Esophagus squamous epithelium (tissue), 5 donors: ENCODE measurements at regions not wholly inside any gene's neighbourhood (a gene's known extent, or its start where the extent isn't known, plus 50 kb on each side); places are given as distances from the start of the nearest gene placed in this dataset.

Source experiments
- DNase-seq: peaks from one replicate; lab custom pipeline; 2025; lab: John Stamatoyannopoulos, UW
- H3K27ac ChIP-seq, 4 donors: fragments of 200-600 bp; sonication (generic); one replicate each; pipeline ENCODE4 v1.5.1; 2016 to 2019; ENCODE audit warnings: mild to moderate bottlenecking in 1 of 4
- H3K27me3 ChIP-seq, 4 donors: fragments of 200-600 bp; sonication (generic); 1 replicate in 3 of 4; 2 replicates in 1 of 4; pipeline versions ENCODE4 v1.5.1 to v1.6.0; 2017 to 2021; ENCODE audit warnings: antibody characterized with exemption in 1 of 4
- H3K36me3 ChIP-seq, 3 donors: fragments of 200-600 bp; sonication (generic); one replicate each; pipeline ENCODE4 v1.5.1; 2016 to 2019
- H3K4me1 ChIP-seq, 3 donors: fragments of 200-600 bp; sonication (generic); one replicate each; pipeline ENCODE4 v1.5.1; 2017 to 2019
- H3K4me3 ChIP-seq, 4 donors: fragments of 200-600 bp; sonication (generic); 1 replicate in 3 of 4; 2 replicates in 1 of 4; pipeline ENCODE4 v1.5.1; 2016 to 2019; ENCODE audit warnings: mild to moderate bottlenecking in 2 of 4, moderate library complexity in 1 of 4
- H3K9me3 ChIP-seq, 3 donors: fragments of 200-600 bp; sonication (generic); one replicate each; pipeline ENCODE4 v1.5.1; 2016 to 2019
- POLR2A ChIP-seq, 4 donors: fragments of 450-650 bp; IDR thresholded peaks; one replicate each; pipeline ENCODE4 v1.6.1; 2017; ENCODE audit warnings: antibody characterized with exemption in 4 of 4, mild to moderate bottlenecking in 4 of 4, moderate library complexity in 3 of 4
- WGBS, 2 donors: methylation state at CpG; one replicate each; pipeline ENCODE4 v1.1.5; 2018; 5-methylcytosine and 5-hydroxymethylcytosine counted together
- intact Hi-C: fragments of 100-400 bp; cut with DNase I; formaldehyde crosslinking; loops from one replicate; pipeline ENCODE4 v1.15.0; 2022
- small RNA-seq, 4 donors: library from RNA; depleted of rRNA; stranded (forward); fragments of <200 nt; gene quantifications; one replicate each; pipeline ENCODE3, GENCODE V24; 2016
- TF ChIP-seq, protein P1 (sequence below), 6 experiments: fragments of 450-650 bp in 4 of 6; fragments of 200-600 bp in 2 of 6; sonication (generic) in 2 of 6; IDR thresholded peaks; one replicate each; pipeline ENCODE4 v1.5.1; 2016 to 2019; ENCODE audit warnings: antibody characterized with exemption in 6 of 6, mild to moderate bottlenecking in 4 of 6, moderate library complexity in 4 of 6
- donor health status: DM: yes; HTN: yes; CAD: no.

DNA sequence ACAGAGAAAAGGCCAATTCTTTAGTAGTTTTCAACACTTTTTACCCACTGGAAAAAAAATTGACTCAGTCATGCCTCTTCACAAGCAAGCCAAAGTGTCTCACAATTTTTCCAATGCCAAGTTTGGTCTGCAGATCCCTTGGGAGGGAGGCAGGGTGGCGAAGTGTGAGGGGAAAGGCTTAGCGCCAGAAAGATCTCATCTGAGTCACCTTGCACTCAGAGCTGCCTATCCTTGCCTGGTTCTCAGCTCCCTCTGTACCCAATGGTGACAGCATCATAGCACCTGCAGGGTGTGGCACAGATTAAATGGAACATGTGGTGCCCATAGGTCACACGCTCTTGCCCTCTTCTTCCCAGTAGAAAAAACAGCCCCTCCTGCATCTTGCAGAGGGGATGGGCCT, 55.2 kb upstream of the GYPC start:
- no peak overlapping the region for H3K4me3 ChIP-seq

DNA sequence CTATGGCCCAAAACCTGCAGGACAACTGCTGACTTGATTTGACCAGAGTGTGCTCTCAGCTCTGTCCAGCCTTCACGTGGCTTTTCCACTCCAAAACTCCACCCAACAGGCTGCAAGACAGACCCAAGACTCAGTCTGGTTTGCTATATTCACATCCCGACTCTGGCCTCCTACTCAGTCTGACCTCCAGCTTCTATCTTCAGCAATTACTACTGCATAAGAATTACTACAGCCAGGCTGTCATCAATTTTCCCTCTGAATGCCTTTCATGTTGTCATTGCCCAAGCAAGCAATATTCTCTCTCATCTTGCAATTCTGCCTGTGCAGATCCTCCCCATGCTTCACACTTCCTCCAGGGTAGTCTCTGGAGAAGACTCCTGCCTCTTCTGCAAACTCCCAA, 53.6 kb upstream of the GYPC start:
- no peak overlapping the region for H3K4me3 ChIP-seq
- H3K36me3 ChIP-seq, result no peaks in the 10 kb centered on the region
- no peaks in the 10 kb centered on the region for H3K4me1 ChIP-seq
- no peak for TF ChIP-seq POLR2A (IDR thresholded peaks at IDR 0.05)
- TF ChIP-seq, protein P1, sequence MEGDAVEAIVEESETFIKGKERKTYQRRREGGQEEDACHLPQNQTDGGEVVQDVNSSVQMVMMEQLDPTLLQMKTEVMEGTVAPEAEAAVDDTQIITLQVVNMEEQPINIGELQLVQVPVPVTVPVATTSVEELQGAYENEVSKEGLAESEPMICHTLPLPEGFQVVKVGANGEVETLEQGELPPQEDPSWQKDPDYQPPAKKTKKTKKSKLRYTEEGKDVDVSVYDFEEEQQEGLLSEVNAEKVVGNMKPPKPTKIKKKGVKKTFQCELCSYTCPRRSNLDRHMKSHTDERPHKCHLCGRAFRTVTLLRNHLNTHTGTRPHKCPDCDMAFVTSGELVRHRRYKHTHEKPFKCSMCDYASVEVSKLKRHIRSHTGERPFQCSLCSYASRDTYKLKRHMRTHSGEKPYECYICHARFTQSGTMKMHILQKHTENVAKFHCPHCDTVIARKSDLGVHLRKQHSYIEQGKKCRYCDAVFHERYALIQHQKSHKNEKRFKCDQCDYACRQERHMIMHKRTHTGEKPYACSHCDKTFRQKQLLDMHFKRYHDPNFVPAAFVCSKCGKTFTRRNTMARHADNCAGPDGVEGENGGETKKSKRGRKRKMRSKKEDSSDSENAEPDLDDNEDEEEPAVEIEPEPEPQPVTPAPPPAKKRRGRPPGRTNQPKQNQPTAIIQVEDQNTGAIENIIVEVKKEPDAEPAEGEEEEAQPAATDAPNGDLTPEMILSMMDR (IDR thresholded peaks at IDR 0.05), result no peak
- H3K27me3 ChIP-seq, result no peaks in the 10 kb centered on the region
- H3K9me3 ChIP-seq, result peaks cover 0 to 6% (median 4%) of the 10 kb centered on the region in 3 donors
- DNase-seq, result no peak
- 36 to 53% methylated on average over 2 of the region's 2 CpGs for WGBS, 2 donors
- intact Hi-C loops, result no loop called here
- H3K27ac ChIP-seq, result no peak overlapping the region

More for the DNA sequence above, 55.2 kb upstream of the GYPC start:
- intact Hi-C loops, result no loop called here
- H3K27me3 ChIP-seq, result no peaks in the 10 kb centered on the region
- H3K4me1 ChIP-seq, result no peaks in the 10 kb centered on the region
- peaks cover 0 to 6% (median 0%) of the 10 kb centered on the region in 3 donors for H3K9me3 ChIP-seq
- H3K36me3 ChIP-seq, result no peaks in the 10 kb centered on the region
- no peak for TF ChIP-seq POLR2A (IDR thresholded peaks at IDR 0.05)
- TF ChIP-seq, protein P1 (IDR thresholded peaks at IDR 0.05), result no peak
- no peak for DNase-seq
- WGBS, 2 donors, result 78 to 89% methylated on average over 3 of the region's 3 CpGs
- H3K27ac ChIP-seq, result no peak overlapping the region

Small RNA genes lying in the stretch of these regions (small RNA-seq; reads per million reads assigned to genes)
- gene AC097499.1 (0 reads per million in 4 donors), gene RNU6-259P (0 reads per million in 4 donors)
